DOHH2 (cell line): ENCODE measurements at regions not wholly inside any gene's neighbourhood (a gene's known extent, or its start where the extent isn't known, plus 50 kb on each side); places are given as distances from the start of the nearest gene placed in this dataset.

Experiments used
- CTCF ChIP-seq: fragments of 200-600 bp; sonication (generic); IDR thresholded peaks from one replicate; pipeline ENCODE4 v1.5.1; 2014; ENCODE audit warnings: antibody characterized with exemption, mild to moderate bottlenecking, low read depth, low read length; ENCODE audit not compliant: poor library complexity, severe bottlenecking
- EZH2phosphoT487 ChIP-seq: fragments of 200-600 bp; sonication (generic); IDR thresholded peaks from 2 replicates; pipeline ENCODE4 v1.6.1; 2017; ENCODE audit warnings: borderline replicate concordance, mild to moderate bottlenecking, antibody characterized with exemption, low read length, moderate library complexity, mixed read lengths

DNA sequence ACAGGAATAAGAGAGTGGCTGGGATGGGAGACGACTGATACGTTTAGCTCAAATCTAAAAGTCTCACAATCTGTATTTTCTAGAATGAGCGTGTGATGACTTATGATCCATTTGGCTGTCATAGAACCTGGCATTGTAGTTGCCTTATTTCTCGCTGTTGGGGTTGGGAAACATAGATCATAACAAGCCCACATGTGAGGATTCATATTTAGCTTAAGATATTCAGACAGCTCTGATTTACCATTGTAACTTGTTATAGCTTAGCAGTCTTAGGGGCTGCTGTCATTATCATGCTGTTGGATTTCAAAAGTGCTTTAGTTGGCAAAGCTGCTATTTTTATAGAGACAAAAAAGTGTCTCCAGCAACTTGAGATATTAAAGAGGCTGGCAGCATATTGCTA lies 871.3 kb downstream of the ZPLD1 start:
- TF ChIP-seq CTCF: no peak
- no peak for TF ChIP-seq EZH2phosphoT487
